ENCODE measurements at regions not wholly inside any gene's neighbourhood (a gene's known extent, or its start where the extent isn't known, plus 50 kb on each side); places are given as distances from the start of the nearest gene placed in this dataset.

DNA sequence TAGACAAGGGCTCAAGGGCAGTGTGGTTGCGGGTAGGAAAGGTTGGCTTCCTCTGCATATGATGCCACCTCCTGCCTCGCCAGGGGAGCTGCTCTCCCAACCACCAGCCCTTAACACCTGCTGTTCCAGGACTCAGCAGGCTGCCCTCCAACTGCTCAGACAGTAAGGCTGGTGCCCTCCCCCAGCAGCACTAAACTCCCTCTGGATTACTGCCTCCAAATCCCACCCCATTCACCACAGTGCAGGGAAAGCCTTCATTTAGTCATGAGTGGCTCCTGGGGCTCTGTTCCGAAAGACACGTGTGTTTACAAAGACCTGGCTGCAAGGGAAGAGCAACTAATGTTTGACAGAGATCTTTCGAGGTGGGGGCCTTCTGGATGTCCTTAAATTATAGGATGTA is 437.2 kb upstream of the MKI67 start:
- TF ChIP-seq, protein P1, sequence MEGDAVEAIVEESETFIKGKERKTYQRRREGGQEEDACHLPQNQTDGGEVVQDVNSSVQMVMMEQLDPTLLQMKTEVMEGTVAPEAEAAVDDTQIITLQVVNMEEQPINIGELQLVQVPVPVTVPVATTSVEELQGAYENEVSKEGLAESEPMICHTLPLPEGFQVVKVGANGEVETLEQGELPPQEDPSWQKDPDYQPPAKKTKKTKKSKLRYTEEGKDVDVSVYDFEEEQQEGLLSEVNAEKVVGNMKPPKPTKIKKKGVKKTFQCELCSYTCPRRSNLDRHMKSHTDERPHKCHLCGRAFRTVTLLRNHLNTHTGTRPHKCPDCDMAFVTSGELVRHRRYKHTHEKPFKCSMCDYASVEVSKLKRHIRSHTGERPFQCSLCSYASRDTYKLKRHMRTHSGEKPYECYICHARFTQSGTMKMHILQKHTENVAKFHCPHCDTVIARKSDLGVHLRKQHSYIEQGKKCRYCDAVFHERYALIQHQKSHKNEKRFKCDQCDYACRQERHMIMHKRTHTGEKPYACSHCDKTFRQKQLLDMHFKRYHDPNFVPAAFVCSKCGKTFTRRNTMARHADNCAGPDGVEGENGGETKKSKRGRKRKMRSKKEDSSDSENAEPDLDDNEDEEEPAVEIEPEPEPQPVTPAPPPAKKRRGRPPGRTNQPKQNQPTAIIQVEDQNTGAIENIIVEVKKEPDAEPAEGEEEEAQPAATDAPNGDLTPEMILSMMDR (IDR thresholded peaks at IDR 0.05) = no peak
- TF ChIP-seq EZH2phosphoT487 (IDR thresholded peaks at IDR 0.05) (no peak), EZH2 (IDR thresholded peaks at IDR 0.05) (no peak)
